ENCODE measurements at regions not wholly inside any gene's neighbourhood (a gene's known extent, or its start where the extent isn't known, plus 50 kb on each side); places are given as distances from the start of the nearest gene placed in this dataset.

DNA sequence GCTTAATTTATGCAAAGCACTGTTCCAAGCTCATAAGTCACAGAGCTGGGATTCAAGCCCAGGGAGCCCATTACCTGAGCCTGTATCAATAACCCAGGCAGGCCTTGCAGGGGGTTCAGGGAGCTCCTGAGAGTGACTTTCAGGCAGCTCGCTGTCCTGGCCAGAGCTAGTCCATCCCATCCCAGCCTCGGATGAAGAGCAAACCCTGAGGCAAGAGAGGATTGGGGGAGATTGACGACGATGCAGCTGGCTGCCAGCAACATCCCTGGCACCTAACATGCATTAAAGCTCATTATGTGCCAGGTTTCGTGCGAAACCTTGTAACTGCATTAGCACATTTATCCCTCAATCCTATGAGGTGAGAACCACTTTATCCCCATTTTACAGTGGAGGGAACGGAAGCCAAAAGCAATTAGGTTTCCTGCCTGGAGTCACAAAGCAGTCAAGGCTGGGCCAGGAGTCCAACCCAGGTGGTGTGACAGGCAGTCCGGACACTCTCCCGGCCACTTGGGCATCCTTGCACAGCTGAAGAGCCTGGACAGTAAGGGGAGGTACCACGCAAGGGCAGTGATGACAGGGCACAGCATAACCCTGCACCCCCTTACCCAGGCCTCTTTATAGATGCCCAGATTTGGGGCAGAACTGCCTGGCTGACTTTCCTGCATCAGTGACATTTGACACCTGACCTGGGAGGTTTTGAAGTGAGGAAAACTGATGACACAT lies 129.8 kb upstream of the CHST15 start:
- TF ChIP-seq YY1 (IDR thresholded peaks at IDR 0.05; ENCODE audit: insufficient read depth, insufficient read length) (no peak), ZNF274 (IDR thresholded peaks at IDR 0.05; ENCODE audit: low read depth, low read length) (no peak), SUZ12 (IDR thresholded peaks at IDR 0.05; ENCODE audit: extremely low read depth, insufficient read depth, insufficient read length) (no peak)

Measured in NT2/D1 (cell line).